HEK293T (cell line): ENCODE measurements at regions not wholly inside any gene's neighbourhood (a gene's known extent, or its start where the extent isn't known, plus 50 kb on each side); places are given as distances from the start of the nearest gene placed in this dataset.

Experiments used
- CTCF ChIA-PET: fragments of 350-600 bp; formaldehyde crosslinking; extraction: SDS; loops from one replicate; lab custom pipeline; 2021; ENCODE audit warnings: antibody characterized with exemption, inconsistent platforms; lab: Yijun Ruan, JAX
- POLR2A ChIA-PET: fragments of 350-600 bp; formaldehyde crosslinking; extraction: SDS; loops from one replicate; lab custom pipeline; 2020; ENCODE audit warnings: antibody characterized with exemption, inconsistent platforms; lab: Yijun Ruan, JAX
- DNase-seq: peaks from one replicate; pipeline ENCODE4 v3.0.0; 2012; ENCODE audit warnings: mixed read lengths; ENCODE audit errors: extremely low spot score
- ARNT ChIP-seq: fragments of 450-650 bp; IDR thresholded peaks from 2 replicates; pipeline ENCODE4 v1.6.1; 2017; ENCODE audit warnings: mild to moderate bottlenecking
- BHLHE40 ChIP-seq: fragments of 450-650 bp; IDR thresholded peaks from 2 replicates; pipeline ENCODE4 v1.6.1; 2016; ENCODE audit warnings: mild to moderate bottlenecking, moderate library complexity, borderline replicate concordance
- CTBP1 ChIP-seq: fragments of 450-650 bp; IDR thresholded peaks from 2 replicates; pipeline ENCODE4 v1.6.1; 2016; ENCODE audit warnings: borderline replicate concordance
- ELF4 ChIP-seq: fragments of 450-650 bp; IDR thresholded peaks from 2 replicates; pipeline ENCODE4 v1.6.1; 2017; ENCODE audit warnings: antibody characterized with exemption
- FOXA1 ChIP-seq: fragments of 450-650 bp; IDR thresholded peaks from 2 replicates; pipeline ENCODE4 v1.6.1; 2016; ENCODE audit warnings: mild to moderate bottlenecking
- FOXK2 ChIP-seq: fragments of 450-650 bp; IDR thresholded peaks from 2 replicates; pipeline ENCODE4 v1.6.1; 2016; ENCODE audit warnings: mild to moderate bottlenecking
- FOXM1 ChIP-seq: fragments of 450-650 bp; IDR thresholded peaks from 2 replicates; pipeline ENCODE4 v1.6.1; 2017; ENCODE audit warnings: mild to moderate bottlenecking, borderline replicate concordance
- HDGF ChIP-seq: fragments of 450-650 bp; IDR thresholded peaks from 2 replicates; pipeline ENCODE4 v1.6.1; 2017; ENCODE audit warnings: antibody characterized with exemption, borderline replicate concordance
- L3MBTL2 ChIP-seq: fragments of 450-650 bp; conservative IDR thresholded peaks from 2 replicates; pipeline ENCODE4 v1.6.1; 2016; ENCODE audit warnings: mild to moderate bottlenecking
- LEF1 ChIP-seq: fragments of 450-650 bp; IDR thresholded peaks from 2 replicates; pipeline ENCODE4 v1.6.1; 2017; ENCODE audit warnings: mild to moderate bottlenecking, borderline replicate concordance
- NFRKB ChIP-seq: fragments of 450-650 bp; IDR thresholded peaks from 2 replicates; pipeline ENCODE4 v1.6.1; 2016; ENCODE audit warnings: mild to moderate bottlenecking, moderate library complexity
- PKNOX1 ChIP-seq: fragments of 450-650 bp; IDR thresholded peaks from 2 replicates; pipeline ENCODE4 v1.6.1; 2016
- SP1 ChIP-seq: fragments of 450-650 bp; IDR thresholded peaks from 2 replicates; pipeline ENCODE4 v1.6.1; 2017
- SUZ12 ChIP-seq: fragments of 450-650 bp; IDR thresholded peaks from 2 replicates; pipeline ENCODE4 v1.6.1; 2016; ENCODE audit warnings: mild to moderate bottlenecking
- TARDBP ChIP-seq: fragments of 450-650 bp; IDR thresholded peaks from 2 replicates; pipeline ENCODE4 v1.6.1; 2016
- ZNF384 ChIP-seq: fragments of 450-650 bp; IDR thresholded peaks from 2 replicates; pipeline ENCODE4 v1.6.1; 2016

- no peak for DNase-seq
- CTCF ChIA-PET, result no interaction called here
- POLR2A ChIA-PET, result no interaction called here
Measured at GRCh38 chr13:105008604-105009003, 1526.9 kb downstream of the EFNB2 start.

GRCh38 chr13:105007166-105007808, 1528.2 kb downstream of the EFNB2 start:
- ChIA-PET CTCF (no interaction called here), POLR2A (no interaction called here)
- DNase-seq, result no peak
- no peak for TF ChIP-seq ARNT
- no peak for TF ChIP-seq FOXM1
- TF ChIP-seq FOXK2, result no peak
- TF ChIP-seq BHLHE40, result no peak
- TF ChIP-seq SP1, result no peak
- no peak for TF ChIP-seq ELF4
- TF ChIP-seq LEF1, result no peak

More at GRCh38 chr13:105008604-105009003, 1526.9 kb downstream of the EFNB2 start:
- TF ChIP-seq FOXA1 (no peak), SP1 (no peak), L3MBTL2 (no peak), SUZ12 (no peak), FOXK2 (no peak), CTBP1 (no peak), ARNT (no peak), NFRKB (no peak), FOXM1 (no peak), ZNF384 (no peak), ELF4 (no peak), TARDBP (no peak), HDGF (no peak), PKNOX1 (no peak), BHLHE40 (no peak), LEF1 (no peak)

GRCh38 chr13:104996022-104996421, 1539.4 kb downstream of the EFNB2 start:
- TF ChIP-seq CTBP1, result no peak
- no peak for TF ChIP-seq NFRKB
- no peak for TF ChIP-seq TARDBP
- no peak for TF ChIP-seq ARNT
- no peak for TF ChIP-seq LEF1
- no peak for TF ChIP-seq SP1
- no peak for TF ChIP-seq FOXM1
- TF ChIP-seq FOXK2, result no peak
- no peak for TF ChIP-seq L3MBTL2
- no peak for TF ChIP-seq PKNOX1
- TF ChIP-seq FOXA1, result no peak
- no peak for TF ChIP-seq HDGF
- TF ChIP-seq SUZ12, result no peak
- POLR2A ChIA-PET, result no interaction called here
- DNase-seq, result no peak
- CTCF ChIA-PET, result no interaction called here

GRCh38 chr13:104993708-104994107, 1541.8 kb downstream of the EFNB2 start:
- CTCF ChIA-PET, result interaction anchor here (0.6 kb wide), 1 partner anchor 153 kb away, joined by 3 read pairs; no protein-coding TSS in a partner anchor
- POLR2A ChIA-PET, result no interaction called here

GRCh38 chr13:104987621-104988020, 1547.8 kb downstream of the EFNB2 start:
- CTCF ChIA-PET, result no interaction called here
- DNase-seq, result no peak
- no peak for TF ChIP-seq FOXM1
- no peak for TF ChIP-seq ZNF384
- no peak for TF ChIP-seq LEF1
- TF ChIP-seq FOXA1, result no peak
- TF ChIP-seq HDGF, result no peak
- no peak for TF ChIP-seq CTBP1
- TF ChIP-seq BHLHE40, result no peak
- TF ChIP-seq FOXK2, result no peak
- no peak for TF ChIP-seq SUZ12
- no peak for TF ChIP-seq ELF4
- POLR2A ChIA-PET, result no interaction called here

More at GRCh38 chr13:104993708-104994107, 1541.8 kb downstream of the EFNB2 start:
- no peak for DNase-seq
- TF ChIP-seq FOXK2 (no peak), ZNF384 (no peak), PKNOX1 (no peak), NFRKB (no peak), L3MBTL2 (no peak), FOXM1 (no peak), CTBP1 (no peak), FOXA1 (no peak), SUZ12 (no peak), HDGF (no peak), LEF1 (no peak), ARNT (no peak), SP1 (no peak), ELF4 (no peak)

DNA sequence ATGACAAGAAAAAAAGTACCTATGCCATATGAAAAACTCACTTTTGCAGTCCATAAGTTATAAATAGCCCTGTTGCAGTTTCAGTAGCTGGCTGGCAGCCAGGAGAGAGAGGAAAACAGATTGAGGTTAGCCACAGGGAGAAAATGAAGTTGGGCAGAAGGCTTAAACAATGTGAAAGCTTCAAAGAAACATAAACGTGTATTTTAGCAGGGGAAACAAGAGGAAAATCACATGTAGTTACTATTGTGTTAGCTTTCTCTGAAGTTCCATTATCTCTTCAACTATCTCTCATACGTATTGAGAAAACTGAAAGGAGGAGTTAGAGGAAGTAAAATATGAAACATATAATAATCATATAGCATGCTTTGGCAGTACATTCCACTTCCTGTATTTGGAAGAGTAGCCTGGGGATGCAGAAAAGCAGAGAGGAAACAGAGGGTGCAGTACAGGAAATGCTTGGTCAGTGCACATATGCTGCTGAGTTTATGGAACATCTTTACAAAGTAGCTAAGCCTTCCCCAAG, 1551.1 kb downstream of the EFNB2 start:
- TF ChIP-seq TARDBP (no peak), PKNOX1 (no peak), LEF1 (no peak), FOXK2 (no peak), HDGF (no peak), ELF4 (no peak), L3MBTL2 (no peak), ARNT (no peak), FOXA1 (no peak), NFRKB (no peak), BHLHE40 (no peak), SUZ12 (no peak), CTBP1 (no peak), ZNF384 (no peak), SP1 (no peak), FOXM1 (no peak)
- POLR2A ChIA-PET, result no interaction called here

More for the DNA sequence above, 1551.1 kb downstream of the EFNB2 start:
- CTCF ChIA-PET, result no interaction called here
- DNase-seq, result no peak
